Nephron (organoid): ENCODE measurements at regions not wholly inside any gene's neighbourhood (a gene's known extent, or its start where the extent isn't known, plus 50 kb on each side); places are given as distances from the start of the nearest gene placed in this dataset.
"Not testable (repeated sequence)": the region's sequence is repeated elsewhere in the genome, so short reads cannot be mapped to it uniquely, and the experiment has no call there.

ENCODE experiments used
- H3K27ac Mint-ChIP-seq, 3 experiments: 2 replicates each; pipeline ENCODE4 v1.8.0; 2020; ENCODE audit warnings: mixed read lengths in 3 of 3, mild to moderate bottlenecking in 2 of 3, moderate library complexity in 1 of 3
- H3K27me3 Mint-ChIP-seq: 2 replicates; pipeline ENCODE4 v1.8.0; 2021; ENCODE audit warnings: low read depth, mild to moderate bottlenecking, moderate library complexity, mixed read lengths
- H3K36me3 Mint-ChIP-seq: 2 replicates; pipeline ENCODE4 v1.8.0; 2020; ENCODE audit warnings: low read depth, mixed read lengths
- H3K4me1 Mint-ChIP-seq: 2 replicates; pipeline ENCODE4 v1.8.0; 2020; ENCODE audit warnings: mixed read lengths
- H3K4me3 Mint-ChIP-seq, 3 experiments: 2 replicates each; pipeline ENCODE4 v1.8.0; 2020; ENCODE audit warnings: mild to moderate bottlenecking in 3 of 3, mixed read lengths in 3 of 3, moderate library complexity in 2 of 3
- H3K9me3 Mint-ChIP-seq: 2 replicates; pipeline ENCODE4 v1.8.0; 2020; ENCODE audit warnings: mixed read lengths
- TF ChIP-seq, protein P1 (sequence below), 3 experiments: fragments of 200-600 bp; sonication (generic); IDR thresholded peaks; one replicate each; pipeline ENCODE4 v1.5.0; 2021; ENCODE audit warnings: antibody characterized with exemption in 3 of 3; ENCODE audit not compliant: unreplicated experiment in 3 of 3

- Mint-ChIP-seq H3K27me3 (no peaks in the 10 kb centered on the region), H3K4me3 (no peak overlapping the region), H3K36me3 (no peaks in the 10 kb centered on the region), H3K4me1 (peaks cover 15% of the 10 kb centered on the region), H3K9me3 (peaks cover 5% of the 10 kb centered on the region), H3K27ac (peak overlapping the region in 1 of 3 experiments; percentile 60)
- TF ChIP-seq, protein P1, sequence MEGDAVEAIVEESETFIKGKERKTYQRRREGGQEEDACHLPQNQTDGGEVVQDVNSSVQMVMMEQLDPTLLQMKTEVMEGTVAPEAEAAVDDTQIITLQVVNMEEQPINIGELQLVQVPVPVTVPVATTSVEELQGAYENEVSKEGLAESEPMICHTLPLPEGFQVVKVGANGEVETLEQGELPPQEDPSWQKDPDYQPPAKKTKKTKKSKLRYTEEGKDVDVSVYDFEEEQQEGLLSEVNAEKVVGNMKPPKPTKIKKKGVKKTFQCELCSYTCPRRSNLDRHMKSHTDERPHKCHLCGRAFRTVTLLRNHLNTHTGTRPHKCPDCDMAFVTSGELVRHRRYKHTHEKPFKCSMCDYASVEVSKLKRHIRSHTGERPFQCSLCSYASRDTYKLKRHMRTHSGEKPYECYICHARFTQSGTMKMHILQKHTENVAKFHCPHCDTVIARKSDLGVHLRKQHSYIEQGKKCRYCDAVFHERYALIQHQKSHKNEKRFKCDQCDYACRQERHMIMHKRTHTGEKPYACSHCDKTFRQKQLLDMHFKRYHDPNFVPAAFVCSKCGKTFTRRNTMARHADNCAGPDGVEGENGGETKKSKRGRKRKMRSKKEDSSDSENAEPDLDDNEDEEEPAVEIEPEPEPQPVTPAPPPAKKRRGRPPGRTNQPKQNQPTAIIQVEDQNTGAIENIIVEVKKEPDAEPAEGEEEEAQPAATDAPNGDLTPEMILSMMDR (IDR thresholded peaks at IDR 0.05; ENCODE audit: unreplicated experiment in 3 of 3), result no peak
Observed at GRCh38 chr7:94778711-94779459, 123.0 kb upstream of the SGCE start.

GRCh38 chr7:94779861-94780260 is 123.9 kb upstream of the SGCE start:
- Mint-ChIP-seq H3K36me3 (no peaks in the 10 kb centered on the region), H3K4me1 (peaks cover 15% of the 10 kb centered on the region), H3K27ac (no peak overlapping the region), H3K4me3 (no peak overlapping the region), H3K27me3 (no peaks in the 10 kb centered on the region), H3K9me3 (peaks cover 11% of the 10 kb centered on the region)
- TF ChIP-seq, protein P1 (IDR thresholded peaks at IDR 0.05; ENCODE audit: unreplicated experiment in 3 of 3), result no peak

GRCh38 chr7:94781236-94781635 is 125.3 kb upstream of the SGCE start:
- TF ChIP-seq, protein P1 (IDR thresholded peaks at IDR 0.05; ENCODE audit: unreplicated experiment in 3 of 3), result no peak
- peak overlapping the region; percentile 19 to 39 (median 34) for H3K27ac Mint-ChIP-seq
- H3K9me3 Mint-ChIP-seq, result peaks cover 14% of the 10 kb centered on the region
- peaks cover 15% of the 10 kb centered on the region for H3K4me1 Mint-ChIP-seq
- no peak overlapping the region for H3K4me3 Mint-ChIP-seq
- no peaks in the 10 kb centered on the region for H3K27me3 Mint-ChIP-seq
- H3K36me3 Mint-ChIP-seq, result no peaks in the 10 kb centered on the region

GRCh38 chr7:94782777-94783176 is 124.6 kb upstream of the PPP1R9A start:
- H3K9me3 Mint-ChIP-seq, result peaks cover 16% of the 10 kb centered on the region
- H3K4me1 Mint-ChIP-seq, result peaks cover 10% of the 10 kb centered on the region
- H3K4me3 Mint-ChIP-seq, result no peak overlapping the region
- no peaks in the 10 kb centered on the region for H3K27me3 Mint-ChIP-seq
- H3K27ac Mint-ChIP-seq, result no peak overlapping the region
- TF ChIP-seq, protein P1 (IDR thresholded peaks at IDR 0.05; ENCODE audit: unreplicated experiment in 3 of 3), result no peak
- H3K36me3 Mint-ChIP-seq, result no peaks in the 10 kb centered on the region

DNA sequence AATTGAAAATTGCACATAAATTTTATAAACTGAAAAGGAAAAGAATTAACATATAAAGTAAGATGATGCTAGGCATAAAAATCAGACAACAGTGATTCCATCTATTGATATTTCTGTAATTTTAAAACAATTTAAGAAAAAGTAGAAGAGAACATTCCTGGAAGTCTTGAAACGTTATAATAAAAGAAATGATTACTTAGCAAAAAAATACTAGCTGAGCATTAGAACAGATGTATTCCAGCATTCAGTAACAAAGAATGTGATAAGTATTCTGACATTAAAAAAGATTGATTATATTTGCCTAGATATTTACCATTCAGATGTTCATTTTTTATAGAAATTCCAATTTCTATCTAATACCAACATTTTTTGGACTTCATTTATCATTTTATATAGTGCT is 120.1 kb upstream of the PPP1R9A start:
- no peaks in the 10 kb centered on the region for H3K36me3 Mint-ChIP-seq
- no peaks in the 10 kb centered on the region for H3K4me1 Mint-ChIP-seq
- peaks cover 30% of the 10 kb centered on the region for H3K9me3 Mint-ChIP-seq
- no peak overlapping the region for H3K27ac Mint-ChIP-seq
- no peaks in the 10 kb centered on the region for H3K27me3 Mint-ChIP-seq
- no peak overlapping the region for H3K4me3 Mint-ChIP-seq
- TF ChIP-seq, protein P1 (IDR thresholded peaks at IDR 0.05; ENCODE audit: unreplicated experiment in 3 of 3), result no peak

DNA sequence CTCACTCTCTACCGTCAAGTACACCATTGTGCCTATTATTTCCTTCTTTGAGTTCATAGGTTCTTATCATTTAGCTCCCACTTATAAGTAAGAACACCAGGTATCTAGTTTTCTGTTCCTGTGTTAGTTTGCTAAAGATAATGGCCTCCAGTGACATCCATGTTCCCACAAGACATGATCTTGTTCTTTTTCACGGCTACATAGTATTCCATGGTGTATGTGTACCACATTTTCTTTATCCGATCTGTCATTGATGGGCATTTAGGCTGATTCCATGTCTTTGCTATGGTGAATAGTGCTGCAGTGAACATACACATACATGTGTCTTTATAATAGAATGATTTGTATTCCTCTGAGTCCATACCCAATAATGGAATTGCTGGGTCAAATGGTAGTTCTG is 119.0 kb upstream of the PPP1R9A start:
- H3K9me3 Mint-ChIP-seq, result peaks cover 28% of the 10 kb centered on the region
- H3K36me3 Mint-ChIP-seq, H3K4me3 Mint-ChIP-seq, H3K4me1 Mint-ChIP-seq, H3K27ac Mint-ChIP-seq, H3K27me3 Mint-ChIP-seq: not testable (repeated sequence)
